ENCODE measurements at regions not wholly inside any gene's neighbourhood (a gene's known extent, or its start where the extent isn't known, plus 50 kb on each side); places are given as distances from the start of the nearest gene placed in this dataset.

DNA sequence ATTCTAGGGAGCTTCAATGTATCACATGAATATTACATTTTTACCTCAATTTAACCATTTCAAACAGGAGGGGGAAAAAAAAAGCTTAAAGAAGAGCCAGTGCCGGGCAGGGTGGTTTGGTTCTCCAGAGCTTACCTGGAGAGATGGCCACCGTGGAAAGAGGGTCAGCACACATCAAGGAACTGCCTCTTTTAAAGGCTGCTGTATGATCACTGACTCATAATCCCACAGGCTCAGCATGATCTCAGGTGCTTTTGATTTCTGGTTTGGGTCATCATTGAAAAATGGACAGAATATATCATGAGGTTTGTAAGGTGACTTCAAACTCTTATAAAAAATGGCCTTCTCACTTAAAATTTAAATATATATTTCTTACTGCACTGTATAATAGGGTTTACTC lies 67.5 kb upstream of the MDFIC start:
- intact Hi-C loops (cut with micrococcal nuclease), result no loop called here
- TF ChIP-seq FOS (IDR thresholded peaks at IDR 0.05; ENCODE audit: borderline replicate concordance, insufficient read depth, low read length) (no peak), MYC (IDR thresholded peaks at IDR 0.05; ENCODE audit: low read depth, low read length) (no peak), POLR2A (IDR thresholded peaks at IDR 0.05; ENCODE audit: low read depth, low read length) (no peak), POLR2AphosphoS5 (IDR thresholded peaks at IDR 0.05; ENCODE audit: insufficient read depth, low read depth, low read length) (no peak), GATA2 (IDR thresholded peaks at IDR 0.05; ENCODE audit: insufficient read depth, insufficient read length, low read depth, low read length) (no peak), JUN (IDR thresholded peaks at IDR 0.05; ENCODE audit: borderline replicate concordance, insufficient read depth, insufficient read length, low read depth) (no peak), EZH2 (IDR thresholded peaks at IDR 0.05; ENCODE audit: borderline replicate concordance, low read depth, low read length, severe bottlenecking) (no peak)
- TF ChIP-seq, protein P1, sequence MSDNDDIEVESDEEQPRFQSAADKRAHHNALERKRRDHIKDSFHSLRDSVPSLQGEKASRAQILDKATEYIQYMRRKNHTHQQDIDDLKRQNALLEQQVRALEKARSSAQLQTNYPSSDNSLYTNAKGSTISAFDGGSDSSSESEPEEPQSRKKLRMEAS (IDR thresholded peaks at IDR 0.05; ENCODE audit: insufficient read depth, insufficient read length), result no peak
- TF ChIP-seq, protein P2, sequence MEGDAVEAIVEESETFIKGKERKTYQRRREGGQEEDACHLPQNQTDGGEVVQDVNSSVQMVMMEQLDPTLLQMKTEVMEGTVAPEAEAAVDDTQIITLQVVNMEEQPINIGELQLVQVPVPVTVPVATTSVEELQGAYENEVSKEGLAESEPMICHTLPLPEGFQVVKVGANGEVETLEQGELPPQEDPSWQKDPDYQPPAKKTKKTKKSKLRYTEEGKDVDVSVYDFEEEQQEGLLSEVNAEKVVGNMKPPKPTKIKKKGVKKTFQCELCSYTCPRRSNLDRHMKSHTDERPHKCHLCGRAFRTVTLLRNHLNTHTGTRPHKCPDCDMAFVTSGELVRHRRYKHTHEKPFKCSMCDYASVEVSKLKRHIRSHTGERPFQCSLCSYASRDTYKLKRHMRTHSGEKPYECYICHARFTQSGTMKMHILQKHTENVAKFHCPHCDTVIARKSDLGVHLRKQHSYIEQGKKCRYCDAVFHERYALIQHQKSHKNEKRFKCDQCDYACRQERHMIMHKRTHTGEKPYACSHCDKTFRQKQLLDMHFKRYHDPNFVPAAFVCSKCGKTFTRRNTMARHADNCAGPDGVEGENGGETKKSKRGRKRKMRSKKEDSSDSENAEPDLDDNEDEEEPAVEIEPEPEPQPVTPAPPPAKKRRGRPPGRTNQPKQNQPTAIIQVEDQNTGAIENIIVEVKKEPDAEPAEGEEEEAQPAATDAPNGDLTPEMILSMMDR (IDR thresholded peaks at IDR 0.05; ENCODE audit: extremely low read depth in 1 of 2, insufficient read depth in 1 of 2, low read depth in 1 of 2, low read length in 2 of 2), result no peak
- DNase-seq (ENCODE audit: low read depth, low spot score) (no peak), FAIRE-seq (no peak)
- H3K27ac ChIP-seq (ENCODE audit: insufficient read depth, low read depth, low read length), result no peak overlapping the region
- H3K79me2 ChIP-seq (ENCODE audit: control insufficient read depth, insufficient read depth, low read length), result no peaks in the 10 kb centered on the region
- POLR2A ChIA-PET, result no interaction called here
- no peaks in the 10 kb centered on the region for H4K20me1 ChIP-seq (replicated peaks; ENCODE audit: control insufficient read depth, extremely low read depth, insufficient read depth, low read length)
- BruUV-seq (replicated peaks), result no TSS peak
- no peak overlapping the region for H3K9ac ChIP-seq (replicated peaks; ENCODE audit: extremely low read depth, insufficient read depth, low read length)
- H3K4me1 ChIP-seq (ENCODE audit: control insufficient read depth, extremely low read depth, insufficient read depth, low read length), result peaks cover 5% of the 10 kb centered on the region
- no peaks in the 10 kb centered on the region for H3K36me3 ChIP-seq (ENCODE audit: control insufficient read depth in 2 of 2, extremely low read depth in 1 of 2, insufficient read depth in 2 of 2, low read length in 2 of 2)
- no peak overlapping the region for H3K4me3 ChIP-seq (replicated peaks in 1 of 3; ENCODE audit: insufficient read depth in 1 of 3, low read depth in 1 of 3, low read length in 3 of 3)
- no peaks in the 10 kb centered on the region for H3K9me3 ChIP-seq (replicated peaks; ENCODE audit: control insufficient read depth, insufficient read depth, low read length)
- H3K9me1 ChIP-seq (replicated peaks; ENCODE audit: control insufficient read depth, extremely low read depth, insufficient read depth, low read length), result no peaks in the 10 kb centered on the region
- CTCF ChIA-PET, result interaction anchor here (0.9 to 1.2 kb wide), 3 partner anchors 9 to 826 kb away, joined by 3 to 5 read pairs (median 5); no protein-coding TSS in a partner anchor
- H2AFZ ChIP-seq (ENCODE audit: low read depth, low read length), result no peak overlapping the region
- H3K4me2 ChIP-seq (ENCODE audit: insufficient read depth, low read length), result no peak overlapping the region
- no peaks in the 10 kb centered on the region for H3K27me3 ChIP-seq (ENCODE audit: control insufficient read depth in 2 of 2, insufficient read depth in 2 of 2, low read length in 2 of 2)
- dilution Hi-C loops (cut with MboI; ENCODE audit: extremely low pct_ligation_motif_present, low sequenced_read_pairs), result no loop called here

Measured in endothelial cell of umbilical vein (primary cell).